IMR-90 (cell line): ENCODE measurements at regions not wholly inside any gene's neighbourhood (a gene's known extent, or its start where the extent isn't known, plus 50 kb on each side); places are given as distances from the start of the nearest gene placed in this dataset.
A peak's percentile ranks its signal among the peaks of the same experiment; 100 is the strongest.

Experiments
- ATAC-seq: fragments of 200-7000 bp; cut with Tn5 transposase; 2 replicates; pipeline ENCODE4 v1.9.1; 2020; ENCODE audit warnings: low read depth, mild to moderate bottlenecking, moderate library complexity
- BruUV-seq: library from RNA; stranded (reverse); fragments of 400-500 nt; replicated peaks from 2 replicates; lab custom pipeline; 2021; lab: Mats Ljungman, UMichigan
- CTCF ChIA-PET: fragments of 300-600 bp; formaldehyde crosslinking; extraction: SDS; loops from one replicate; lab custom pipeline; 2021; ENCODE audit warnings: antibody characterized with exemption; lab: Yijun Ruan, JAX
- POLR2A ChIA-PET: fragments of 300-600 bp; sonication (Branson Sonifier 250); formaldehyde crosslinking; loops from one replicate; lab custom pipeline; 2022; ENCODE audit warnings: antibody characterized with exemption; ENCODE audit not compliant: unreplicated experiment; lab: Charles Lee
- DNase-seq: peaks from one replicate; pipeline ENCODE4 v3.0.0; 2013
- H2AFZ ChIP-seq: replicated peaks from 2 replicates; pipeline ENCODE3; 2013; ENCODE audit warnings: low read length, mild to moderate bottlenecking; ENCODE audit not compliant: poor library complexity
- H2AK5ac ChIP-seq: 2 replicates; pipeline ENCODE4 v1.6.1; 2013; ENCODE audit warnings: low read depth, low read length, inconsistent platforms
- H2AK9ac ChIP-seq: replicated peaks from 2 replicates; pipeline ENCODE3; 2013; ENCODE audit warnings: mild to moderate bottlenecking, low read depth, low read length, moderate library complexity; ENCODE audit not compliant: poor library complexity
- H2BK120ac ChIP-seq: 2 replicates; pipeline ENCODE4 v1.6.1; 2013; ENCODE audit warnings: low read depth, low read length, inconsistent platforms
- H2BK15ac ChIP-seq: 3 replicates; pipeline ENCODE4 v1.6.1; 2013; ENCODE audit warnings: low read depth, low read length, inconsistent platforms
- H2BK20ac ChIP-seq: 2 replicates; pipeline ENCODE4 v1.6.1; 2013; ENCODE audit warnings: low read depth, mild to moderate bottlenecking, inconsistent platforms, low read length, moderate library complexity
- H2BK5ac ChIP-seq: 2 replicates; pipeline ENCODE4 v1.6.1; 2013; ENCODE audit warnings: mild to moderate bottlenecking, low read depth, low read length, inconsistent platforms; ENCODE audit not compliant: poor library complexity, severe bottlenecking
- H3K14ac ChIP-seq: replicated peaks from 2 replicates; pipeline ENCODE4 v1.6.1; 2013; ENCODE audit warnings: low read depth, low read length, inconsistent platforms
- H3K18ac ChIP-seq: 2 replicates; pipeline ENCODE4 v1.6.1; 2013; ENCODE audit warnings: low read depth, low read length, control low read depth
- H3K23ac ChIP-seq: 2 replicates; pipeline ENCODE4 v1.6.1; 2013; ENCODE audit warnings: low read depth, low read length, inconsistent platforms
- H3K27ac ChIP-seq: 2 replicates; pipeline ENCODE4 v1.5.1; 2013; ENCODE audit warnings: mild to moderate bottlenecking, control low read depth, low read length; ENCODE audit not compliant: insufficient read depth
- H3K27me3 ChIP-seq: 2 replicates; pipeline ENCODE4 v1.6.1; 2013; ENCODE audit warnings: low read length; ENCODE audit not compliant: control insufficient read depth, insufficient read depth
- H3K36me3 ChIP-seq: 2 replicates; pipeline ENCODE4 v1.6.1; 2013; ENCODE audit warnings: low read length, mixed read lengths; ENCODE audit not compliant: control insufficient read depth, insufficient read depth
- H3K4ac ChIP-seq: 2 replicates; pipeline ENCODE4 v1.6.1; 2013; ENCODE audit warnings: low read depth, low read length, inconsistent platforms
- H3K4me1 ChIP-seq: 2 replicates; pipeline ENCODE4 v1.6.1; 2013; ENCODE audit warnings: low read length, mixed read lengths; ENCODE audit not compliant: control insufficient read depth, insufficient read depth
- H3K4me2 ChIP-seq: 2 replicates; pipeline ENCODE4 v1.6.1; 2013; ENCODE audit warnings: low read depth, mild to moderate bottlenecking, control low read depth, low read length, moderate library complexity
- H3K4me3 ChIP-seq: 2 replicates; pipeline ENCODE4 v1.5.1; 2013; ENCODE audit warnings: low read depth, mild to moderate bottlenecking, control low read depth, low read length, moderate library complexity; ENCODE audit not compliant: insufficient read depth
- H3K56ac ChIP-seq: 2 replicates; pipeline ENCODE4 v1.6.1; 2013; ENCODE audit warnings: low read length, inconsistent platforms; ENCODE audit not compliant: insufficient read depth; ENCODE audit errors: extremely low read depth
- H3K79me1 ChIP-seq, 2 experiments: 2 replicates each; pipeline ENCODE4 v1.6.1; 2013; ENCODE audit warnings: low read length in 2 of 2, inconsistent platforms in 1 of 2, low read depth in 1 of 2
- H3K9ac ChIP-seq: 2 replicates; pipeline ENCODE4 v1.6.1; 2013; ENCODE audit warnings: low read depth, low read length, control low read depth
- H3K9me1 ChIP-seq: 2 replicates; pipeline ENCODE4 v1.6.1; 2013; ENCODE audit warnings: low read length, inconsistent platforms; ENCODE audit not compliant: insufficient read depth
- H3K9me3 ChIP-seq: 2 replicates; pipeline ENCODE4 v1.6.1; 2013; ENCODE audit warnings: low read length; ENCODE audit not compliant: control insufficient read depth, insufficient read depth
- H4K20me1 ChIP-seq: 2 replicates; pipeline ENCODE4 v1.6.1; 2013; ENCODE audit warnings: low read length, inconsistent platforms; ENCODE audit not compliant: insufficient read depth
- H4K5ac ChIP-seq: 2 replicates; pipeline ENCODE4 v1.6.1; 2013; ENCODE audit warnings: mild to moderate bottlenecking, low read depth, low read length, control low read depth
- H4K8ac ChIP-seq, 2 experiments: 2 replicates each; pipeline ENCODE4 v1.6.1; 2013; ENCODE audit warnings: low read depth in 2 of 2, low read length in 2 of 2, control low read depth in 1 of 2, inconsistent platforms in 1 of 2
- H4K91ac ChIP-seq: 2 replicates; pipeline ENCODE4 v1.6.1; 2013; ENCODE audit warnings: low read depth, low read length, inconsistent platforms; ENCODE audit not compliant: insufficient read depth
- ELK1 ChIP-seq: fragments of 150-350 bp; IDR thresholded peaks from 2 replicates; pipeline ENCODE4 v1.6.1; 2016; ENCODE audit warnings: low read depth, mild to moderate bottlenecking, low read length, moderate library complexity, borderline replicate concordance
- MAFK ChIP-seq: IDR thresholded peaks from 2 replicates; pipeline ENCODE4 v1.6.1; 2012; ENCODE audit warnings: low read depth, low read length, improper control_type of control experiment
- MAZ ChIP-seq: IDR thresholded peaks from 2 replicates; pipeline ENCODE4 v1.6.1; 2012; ENCODE audit warnings: low read depth, mild to moderate bottlenecking, low read length, improper control_type of control experiment, moderate library complexity, borderline replicate concordance
- dilution Hi-C: fragments of 300-500 bp; cut with HindIII; formaldehyde crosslinking; loops from one replicate; pipeline ENCODE4 v1.14.3; 2018; ENCODE audit warnings: low sequenced_read_pairs; ENCODE audit not compliant: unreplicated experiment
- in situ Hi-C: fragments of 300-500 bp; cut with MboI; formaldehyde crosslinking; loops from 3 replicates; pipeline ENCODE4 v1.14.3; 2019; ENCODE audit warnings: low sequenced_read_pairs, inconsistent platforms, mixed read lengths
- intact Hi-C: fragments of 100-400 bp; cut with micrococcal nuclease; formaldehyde crosslinking; loops from 2 replicates; pipeline ENCODE4 v1.10.0; 2022

- H3K14ac ChIP-seq: no peak overlapping the region
- CTCF ChIA-PET: no interaction called here
- no peak overlapping the region for H4K91ac ChIP-seq
- BruUV-seq: no TSS peak
- no peak overlapping the region for H4K5ac ChIP-seq
- DNase-seq (no peak), ATAC-seq (no peak)
- no peak overlapping the region for H2BK15ac ChIP-seq
- no peaks in the 10 kb centered on the region for H3K79me1 ChIP-seq
- H3K56ac ChIP-seq: no peak overlapping the region
- intact Hi-C loops: no loop called here
- in situ Hi-C loops: no loop called here
- H3K27ac ChIP-seq: no peak overlapping the region
- no peak overlapping the region for H2BK5ac ChIP-seq
- no peaks in the 10 kb centered on the region for H4K20me1 ChIP-seq
- H3K9me3 ChIP-seq: peaks cover 5% of the 10 kb centered on the region; the same call in 1 of the 2 replicates
- peak; percentile 48 for TF ChIP-seq MAFK
- no peak for TF ChIP-seq MAZ
- TF ChIP-seq ELK1: no peak
- H3K23ac ChIP-seq: no peak overlapping the region
- H3K4me3 ChIP-seq: no peak overlapping the region
- H3K27me3 ChIP-seq: no peaks in the 10 kb centered on the region
- H2AFZ ChIP-seq: no peak overlapping the region
- POLR2A ChIA-PET: no interaction called here
- no peaks in the 10 kb centered on the region for H3K4me1 ChIP-seq
- H2AK9ac ChIP-seq: no peak overlapping the region
- no peak overlapping the region for H2AK5ac ChIP-seq
- H3K9me1 ChIP-seq: no peaks in the 10 kb centered on the region
- H3K18ac ChIP-seq: no peak overlapping the region
- H3K4me2 ChIP-seq: no peak overlapping the region
- no peak overlapping the region for H3K4ac ChIP-seq
- H3K9ac ChIP-seq: no peak overlapping the region
- no peak overlapping the region for H2BK120ac ChIP-seq
- H4K8ac ChIP-seq: no peak overlapping the region
- dilution Hi-C loops: no loop called here
- H3K36me3 ChIP-seq: no peaks in the 10 kb centered on the region
- no peak overlapping the region for H2BK20ac ChIP-seq
Measured at GRCh38 chr5:25764733-25765132, 1120.0 kb upstream of the CDH10 start.
